ENCODE measurements at regions not wholly inside any gene's neighbourhood (a gene's known extent, or its start where the extent isn't known, plus 50 kb on each side); places are given as distances from the start of the nearest gene placed in this dataset.

GRCh38 chr1:68954841-68955240 is 458.0 kb upstream of the DEPDC1 start:
- H3K27ac ChIP-seq (ENCODE audit: low read depth in 2 of 2, low read length in 1 of 2): no peak overlapping the region
- H3K27me3 ChIP-seq (ENCODE audit: control insufficient read depth in 1 of 2, insufficient read depth in 2 of 2, low read length in 2 of 2): no peaks in the 10 kb centered on the region
- no peaks in the 10 kb centered on the region for H3K9me3 ChIP-seq (ENCODE audit: control insufficient read depth in 2 of 2, insufficient read depth in 1 of 2, low read depth in 1 of 2, low read length in 1 of 2)
- no peaks in the 10 kb centered on the region for H3K4me1 ChIP-seq (ENCODE audit: control insufficient read depth in 2 of 2, insufficient read depth in 2 of 2, low read length in 1 of 2)
- no peaks in the 10 kb centered on the region for H3K36me3 ChIP-seq (ENCODE audit: control insufficient read depth in 2 of 2, insufficient read depth in 2 of 2, low read length in 1 of 2)
- no peak overlapping the region for H3K4me3 ChIP-seq (ENCODE audit: low read depth in 1 of 2, low read length in 2 of 2)
- WGBS, 2 donors: 93 to 96% methylated on average over 2 of the region's 2 CpGs

- no peaks in the 10 kb centered on the region for H3K9me3 ChIP-seq (ENCODE audit: control insufficient read depth in 2 of 2, insufficient read depth in 1 of 2, low read depth in 1 of 2, low read length in 1 of 2)
- 42 to 52% methylated on average over 5 of the region's 5 CpGs for WGBS, 2 donors
- H3K4me3 ChIP-seq (ENCODE audit: low read depth in 1 of 2, low read length in 2 of 2): no peak overlapping the region
- no peak overlapping the region for H3K27ac ChIP-seq (ENCODE audit: low read depth in 2 of 2, low read length in 1 of 2)
- H3K27me3 ChIP-seq (ENCODE audit: control insufficient read depth in 1 of 2, insufficient read depth in 2 of 2, low read length in 2 of 2): no peaks in the 10 kb centered on the region
- no peaks in the 10 kb centered on the region for H3K4me1 ChIP-seq (ENCODE audit: control insufficient read depth in 2 of 2, insufficient read depth in 2 of 2, low read length in 1 of 2)
- no peaks in the 10 kb centered on the region for H3K36me3 ChIP-seq (ENCODE audit: control insufficient read depth in 2 of 2, insufficient read depth in 2 of 2, low read length in 1 of 2)
Observed at GRCh38 chr1:68955424-68955823, 458.5 kb upstream of the DEPDC1 start.

- H3K9me3 ChIP-seq (ENCODE audit: control insufficient read depth in 2 of 2, insufficient read depth in 1 of 2, low read depth in 1 of 2, low read length in 1 of 2): no peaks in the 10 kb centered on the region
- peaks cover 0 to 2% of the 10 kb centered on the region in 2 donors for H3K27me3 ChIP-seq (ENCODE audit: control insufficient read depth in 1 of 2, insufficient read depth in 2 of 2, low read length in 2 of 2)
- no peaks in the 10 kb centered on the region for H3K4me1 ChIP-seq (ENCODE audit: control insufficient read depth in 2 of 2, insufficient read depth in 2 of 2, low read length in 1 of 2)
- H3K27ac ChIP-seq (ENCODE audit: low read depth in 2 of 2, low read length in 1 of 2): no peak overlapping the region
- WGBS, 2 donors: 36 to 39% methylated on average over 3 of the region's 3 CpGs
- no peaks in the 10 kb centered on the region for H3K36me3 ChIP-seq (ENCODE audit: control insufficient read depth in 2 of 2, insufficient read depth in 2 of 2, low read length in 1 of 2)
- no peak overlapping the region for H3K4me3 ChIP-seq (ENCODE audit: low read depth in 1 of 2, low read length in 2 of 2)
Observed at GRCh38 chr1:68958958-68959357, 462.1 kb upstream of the DEPDC1 start.

GRCh38 chr1:68959461-68960030 is 462.7 kb upstream of the DEPDC1 start:
- Histone ChIP-seq H3K36me3 (ENCODE audit: control insufficient read depth in 2 of 2, insufficient read depth in 2 of 2, low read length in 1 of 2) (no peaks in the 10 kb centered on the region), H3K4me1 (ENCODE audit: control insufficient read depth in 2 of 2, insufficient read depth in 2 of 2, low read length in 1 of 2) (no peaks in the 10 kb centered on the region), H3K4me3 (ENCODE audit: low read depth in 1 of 2, low read length in 2 of 2) (no peak overlapping the region), H3K27me3 (ENCODE audit: control insufficient read depth in 1 of 2, insufficient read depth in 2 of 2, low read length in 2 of 2) (peaks cover 0 to 2% of the 10 kb centered on the region in 2 donors), H3K27ac (ENCODE audit: low read depth in 2 of 2, low read length in 1 of 2) (no peak overlapping the region), H3K9me3 (ENCODE audit: control insufficient read depth in 2 of 2, insufficient read depth in 1 of 2, low read depth in 1 of 2, low read length in 1 of 2) (no peaks in the 10 kb centered on the region)
- 61 to 67% methylated on average over 1 of the region's 1 CpG for whole genome bisulfite sequencing, 2 donors

GRCh38 chr1:68961143-68961542 is 464.3 kb upstream of the DEPDC1 start:
- no peaks in the 10 kb centered on the region for H3K4me1 ChIP-seq (ENCODE audit: control insufficient read depth in 2 of 2, insufficient read depth in 2 of 2, low read length in 1 of 2)
- peaks cover 0 to 2% of the 10 kb centered on the region in 2 donors for H3K27me3 ChIP-seq (ENCODE audit: control insufficient read depth in 1 of 2, insufficient read depth in 2 of 2, low read length in 2 of 2)
- WGBS, 2 donors: 84 to 96% methylated on average over 1 of the region's 1 CpG
- no peak overlapping the region for H3K4me3 ChIP-seq (ENCODE audit: low read depth in 1 of 2, low read length in 2 of 2)
- no peaks in the 10 kb centered on the region for H3K9me3 ChIP-seq (ENCODE audit: control insufficient read depth in 2 of 2, insufficient read depth in 1 of 2, low read depth in 1 of 2, low read length in 1 of 2)
- no peaks in the 10 kb centered on the region for H3K36me3 ChIP-seq (ENCODE audit: control insufficient read depth in 2 of 2, insufficient read depth in 2 of 2, low read length in 1 of 2)
- H3K27ac ChIP-seq (ENCODE audit: low read depth in 2 of 2, low read length in 1 of 2): no peak overlapping the region

GRCh38 chr1:68963353-68963752 is 466.5 kb upstream of the DEPDC1 start:
- Histone ChIP-seq H3K36me3 (ENCODE audit: control insufficient read depth in 2 of 2, insufficient read depth in 2 of 2, low read length in 1 of 2) (no peaks in the 10 kb centered on the region), H3K4me1 (ENCODE audit: control insufficient read depth in 2 of 2, insufficient read depth in 2 of 2, low read length in 1 of 2) (no peaks in the 10 kb centered on the region), H3K9me3 (ENCODE audit: control insufficient read depth in 2 of 2, insufficient read depth in 1 of 2, low read depth in 1 of 2, low read length in 1 of 2) (no peaks in the 10 kb centered on the region), H3K4me3 (ENCODE audit: low read depth in 1 of 2, low read length in 2 of 2) (no peak overlapping the region), H3K27ac (ENCODE audit: low read depth in 2 of 2, low read length in 1 of 2) (no peak overlapping the region), H3K27me3 (ENCODE audit: control insufficient read depth in 1 of 2, insufficient read depth in 2 of 2, low read length in 2 of 2) (peaks cover 0 to 2% of the 10 kb centered on the region in 2 donors)
- WGBS, 2 donors: 47 to 53% methylated on average over 3 of the region's 3 CpGs

GRCh38 chr1:68969441-68969840 is 472.6 kb upstream of the DEPDC1 start:
- Histone ChIP-seq H3K4me1 (ENCODE audit: control insufficient read depth in 2 of 2, insufficient read depth in 2 of 2, low read length in 1 of 2) (no peaks in the 10 kb centered on the region), H3K36me3 (ENCODE audit: control insufficient read depth in 2 of 2, insufficient read depth in 2 of 2, low read length in 1 of 2) (no peaks in the 10 kb centered on the region), H3K27me3 (ENCODE audit: control insufficient read depth in 1 of 2, insufficient read depth in 2 of 2, low read length in 2 of 2) (no peaks in the 10 kb centered on the region), H3K9me3 (ENCODE audit: control insufficient read depth in 2 of 2, insufficient read depth in 1 of 2, low read depth in 1 of 2, low read length in 1 of 2) (no peaks in the 10 kb centered on the region), H3K27ac (ENCODE audit: low read depth in 2 of 2, low read length in 1 of 2) (no peak overlapping the region), H3K4me3 (ENCODE audit: low read depth in 1 of 2, low read length in 2 of 2) (no peak overlapping the region)
- WGBS, 2 donors: 62 to 71% methylated on average over 4 of the region's 4 CpGs

GRCh38 chr1:68970571-68970970 is 473.7 kb upstream of the DEPDC1 start:
- H3K27me3 ChIP-seq (ENCODE audit: control insufficient read depth in 1 of 2, insufficient read depth in 2 of 2, low read length in 2 of 2): no peaks in the 10 kb centered on the region
- H3K4me1 ChIP-seq (ENCODE audit: control insufficient read depth in 2 of 2, insufficient read depth in 2 of 2, low read length in 1 of 2): no peaks in the 10 kb centered on the region
- no peaks in the 10 kb centered on the region for H3K36me3 ChIP-seq (ENCODE audit: control insufficient read depth in 2 of 2, insufficient read depth in 2 of 2, low read length in 1 of 2)
- WGBS, 2 donors: 73 to 89% methylated on average over 2 of the region's 2 CpGs
- no peak overlapping the region for H3K4me3 ChIP-seq (ENCODE audit: low read depth in 1 of 2, low read length in 2 of 2)
- no peaks in the 10 kb centered on the region for H3K9me3 ChIP-seq (ENCODE audit: control insufficient read depth in 2 of 2, insufficient read depth in 1 of 2, low read depth in 1 of 2, low read length in 1 of 2)
- no peak overlapping the region for H3K27ac ChIP-seq (ENCODE audit: low read depth in 2 of 2, low read length in 1 of 2)

GRCh38 chr1:68973459-68974244 is 476.8 kb upstream of the DEPDC1 start:
- Histone ChIP-seq H3K27me3 (ENCODE audit: control insufficient read depth in 1 of 2, insufficient read depth in 2 of 2, low read length in 2 of 2) (no peaks in the 10 kb centered on the region), H3K4me1 (ENCODE audit: control insufficient read depth in 2 of 2, insufficient read depth in 2 of 2, low read length in 1 of 2) (no peaks in the 10 kb centered on the region), H3K36me3 (ENCODE audit: control insufficient read depth in 2 of 2, insufficient read depth in 2 of 2, low read length in 1 of 2) (no peaks in the 10 kb centered on the region), H3K27ac (ENCODE audit: low read depth in 2 of 2, low read length in 1 of 2) (no peak overlapping the region), H3K4me3 (ENCODE audit: low read depth in 1 of 2, low read length in 2 of 2) (no peak overlapping the region), H3K9me3 (ENCODE audit: control insufficient read depth in 2 of 2, insufficient read depth in 1 of 2, low read depth in 1 of 2, low read length in 1 of 2) (no peaks in the 10 kb centered on the region)
- WGBS, 2 donors: 76 to 78% methylated on average over 6 of the region's 6 CpGs

- no peaks in the 10 kb centered on the region for H3K27me3 ChIP-seq (ENCODE audit: control insufficient read depth in 1 of 2, insufficient read depth in 2 of 2, low read length in 2 of 2)
- no peak overlapping the region for H3K27ac ChIP-seq (ENCODE audit: low read depth in 2 of 2, low read length in 1 of 2)
- WGBS, 2 donors: 86 to 90% methylated on average over 5 of the region's 5 CpGs
- no peaks in the 10 kb centered on the region for H3K9me3 ChIP-seq (ENCODE audit: control insufficient read depth in 2 of 2, insufficient read depth in 1 of 2, low read depth in 1 of 2, low read length in 1 of 2)
- no peaks in the 10 kb centered on the region for H3K36me3 ChIP-seq (ENCODE audit: control insufficient read depth in 2 of 2, insufficient read depth in 2 of 2, low read length in 1 of 2)
- H3K4me1 ChIP-seq (ENCODE audit: control insufficient read depth in 2 of 2, insufficient read depth in 2 of 2, low read length in 1 of 2): no peaks in the 10 kb centered on the region
- no peak overlapping the region for H3K4me3 ChIP-seq (ENCODE audit: low read depth in 1 of 2, low read length in 2 of 2)
Observed at GRCh38 chr1:68974447-68974846, 477.6 kb upstream of the DEPDC1 start.
